ENCODE measurements at regions not wholly inside any gene's neighbourhood (a gene's known extent, or its start where the extent isn't known, plus 50 kb on each side); places are given as distances from the start of the nearest gene placed in this dataset.

DNA sequence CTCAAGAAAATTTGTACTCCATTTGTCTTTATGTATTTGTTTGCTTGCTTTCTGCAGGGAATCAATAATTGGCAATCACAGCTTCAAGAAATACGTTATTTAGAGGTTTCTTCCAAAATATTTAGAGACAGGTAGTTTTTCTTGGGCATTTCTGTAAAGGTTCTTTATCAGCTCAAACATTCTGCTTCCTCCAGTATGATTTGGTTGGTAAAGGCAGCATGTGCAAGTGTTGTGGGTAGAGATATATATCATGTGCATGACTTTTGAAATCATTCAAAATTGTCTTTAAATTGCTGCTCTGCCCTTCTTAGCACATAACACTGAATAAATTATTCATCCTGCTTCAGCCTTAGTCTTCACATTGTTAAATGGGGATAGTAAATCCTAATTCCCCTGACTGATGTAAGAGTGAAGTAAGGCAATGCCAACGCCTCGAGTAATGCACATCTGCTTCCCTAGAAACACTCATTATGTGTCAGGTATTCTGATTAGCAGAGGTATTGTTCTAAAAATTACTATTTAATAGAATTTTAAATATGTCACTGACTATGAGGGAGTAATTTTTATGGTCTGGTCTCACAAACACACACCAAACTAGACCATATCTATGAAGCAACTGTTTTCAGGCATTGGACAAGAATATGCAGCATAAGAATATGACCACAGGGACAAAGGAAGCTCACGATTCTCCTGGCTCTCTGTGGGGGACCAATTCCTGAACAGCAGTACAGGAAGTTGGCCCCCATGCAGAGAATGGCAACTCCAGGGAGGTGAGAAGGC lies 77.3 kb upstream of the AKR1E2 start:
- Histone ChIP-seq H3K4me1 (ENCODE audit: insufficient read depth, low read length) (no peaks in the 10 kb centered on the region), H3K27ac (ENCODE audit: low read length) (no peak overlapping the region), H3K4me2 (ENCODE audit: low read length) (no peak overlapping the region), H3K9me3 (ENCODE audit: low read length) (no peaks in the 10 kb centered on the region), H3K79me2 (ENCODE audit: low read length) (no peaks in the 10 kb centered on the region), H3K9me2 (replicated peaks; ENCODE audit: low read length) (no peaks in the 10 kb centered on the region), H3F3A (ENCODE audit: low read length, unreplicated experiment) (no peaks in the 10 kb centered on the region), H2AFZ (ENCODE audit: low read length) (no peak overlapping the region), H3K4me3 (ENCODE audit: low read length) (no peak overlapping the region), H4K20me1 (ENCODE audit: low read length) (no peaks in the 10 kb centered on the region), H3K9ac (ENCODE audit: low read length) (no peak overlapping the region), H3K27me3 (ENCODE audit: low read length) (no peaks in the 10 kb centered on the region), H3K36me3 (ENCODE audit: low read depth, low read length) (no peaks in the 10 kb centered on the region)
- DNase-seq (no peak), ATAC-seq (no peak)
- no peak for TF ChIP-seq EZH2phosphoT487 (IDR thresholded peaks at IDR 0.05; ENCODE audit: borderline replicate concordance, low read length)
- TF ChIP-seq, protein P1, sequence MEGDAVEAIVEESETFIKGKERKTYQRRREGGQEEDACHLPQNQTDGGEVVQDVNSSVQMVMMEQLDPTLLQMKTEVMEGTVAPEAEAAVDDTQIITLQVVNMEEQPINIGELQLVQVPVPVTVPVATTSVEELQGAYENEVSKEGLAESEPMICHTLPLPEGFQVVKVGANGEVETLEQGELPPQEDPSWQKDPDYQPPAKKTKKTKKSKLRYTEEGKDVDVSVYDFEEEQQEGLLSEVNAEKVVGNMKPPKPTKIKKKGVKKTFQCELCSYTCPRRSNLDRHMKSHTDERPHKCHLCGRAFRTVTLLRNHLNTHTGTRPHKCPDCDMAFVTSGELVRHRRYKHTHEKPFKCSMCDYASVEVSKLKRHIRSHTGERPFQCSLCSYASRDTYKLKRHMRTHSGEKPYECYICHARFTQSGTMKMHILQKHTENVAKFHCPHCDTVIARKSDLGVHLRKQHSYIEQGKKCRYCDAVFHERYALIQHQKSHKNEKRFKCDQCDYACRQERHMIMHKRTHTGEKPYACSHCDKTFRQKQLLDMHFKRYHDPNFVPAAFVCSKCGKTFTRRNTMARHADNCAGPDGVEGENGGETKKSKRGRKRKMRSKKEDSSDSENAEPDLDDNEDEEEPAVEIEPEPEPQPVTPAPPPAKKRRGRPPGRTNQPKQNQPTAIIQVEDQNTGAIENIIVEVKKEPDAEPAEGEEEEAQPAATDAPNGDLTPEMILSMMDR (conservative IDR thresholded peaks at IDR 0.05; ENCODE audit: low read depth, low read length) = no peak
- TF ChIP-seq EZH2 (IDR thresholded peaks at IDR 0.05; ENCODE audit: low read length, unreplicated experiment) = no peak
- intact Hi-C loops (cut with micrococcal nuclease) = no loop called here
- no TSS peak for BruUV-seq (replicated peaks)
- POLR2A ChIA-PET (ENCODE audit: unreplicated experiment) = no interaction called here
- CTCF ChIA-PET = no interaction called here

DNA sequence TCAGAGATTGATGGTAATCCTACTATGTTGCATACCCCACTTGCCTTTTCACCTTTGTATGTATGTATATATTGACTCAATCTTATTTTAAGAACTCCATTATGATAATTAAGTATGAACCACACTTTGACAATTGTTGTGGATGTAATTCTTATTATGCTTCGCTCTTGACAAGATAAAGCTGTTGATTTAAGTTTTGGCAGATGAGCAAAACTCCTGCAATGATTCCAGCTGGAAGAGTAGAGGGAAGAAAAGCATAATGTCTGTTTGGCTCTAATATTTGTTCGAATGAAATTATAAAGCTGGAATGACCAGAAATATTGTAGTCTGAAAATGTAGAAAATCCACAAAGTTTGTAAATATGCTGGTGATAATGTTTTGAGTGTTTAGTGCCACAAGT lies 83.8 kb upstream of the AKR1E2 start:
- H3K9me2 ChIP-seq (replicated peaks; ENCODE audit: low read length) = no peaks in the 10 kb centered on the region
- H2AFZ ChIP-seq (ENCODE audit: low read length) = no peak overlapping the region
- intact Hi-C loops (cut with micrococcal nuclease) = no loop called here
- CTCF ChIA-PET = no interaction called here
- no peak for DNase-seq
- POLR2A ChIA-PET (ENCODE audit: unreplicated experiment) = no interaction called here
- H3K9ac ChIP-seq (ENCODE audit: low read length) = no peak overlapping the region
- no peaks in the 10 kb centered on the region for H3K9me3 ChIP-seq (ENCODE audit: low read length)
- ATAC-seq = no peak
- no peak overlapping the region for H3K27ac ChIP-seq (ENCODE audit: low read length)
- H3K4me3 ChIP-seq (ENCODE audit: low read length) = no peak overlapping the region
- no peaks in the 10 kb centered on the region for H3K27me3 ChIP-seq (ENCODE audit: low read length)
- no peaks in the 10 kb centered on the region for H3K79me2 ChIP-seq (ENCODE audit: low read length)
- no peak overlapping the region for H3K4me2 ChIP-seq (ENCODE audit: low read length)
- H4K20me1 ChIP-seq (ENCODE audit: low read length) = no peaks in the 10 kb centered on the region
- TF ChIP-seq, protein P1 (conservative IDR thresholded peaks at IDR 0.05; ENCODE audit: low read depth, low read length) = no peak
- TF ChIP-seq EZH2phosphoT487 (IDR thresholded peaks at IDR 0.05; ENCODE audit: borderline replicate concordance, low read length) (no peak), EZH2 (IDR thresholded peaks at IDR 0.05; ENCODE audit: low read length, unreplicated experiment) (no peak)
- peaks cover under 1% of the 10 kb centered on the region; the same call in 1 of the 2 replicates for H3K4me1 ChIP-seq (ENCODE audit: insufficient read depth, low read length)
- no peaks in the 10 kb centered on the region for H3F3A ChIP-seq (ENCODE audit: low read length, unreplicated experiment)
- no peaks in the 10 kb centered on the region for H3K36me3 ChIP-seq (ENCODE audit: low read depth, low read length)
- no TSS peak for BruUV-seq (replicated peaks)

- Histone ChIP-seq H3K27me3 (ENCODE audit: low read length) (no peaks in the 10 kb centered on the region), H3K36me3 (ENCODE audit: low read depth, low read length) (no peaks in the 10 kb centered on the region), H3F3A (ENCODE audit: low read length, unreplicated experiment) (no peaks in the 10 kb centered on the region), H3K4me1 (ENCODE audit: insufficient read depth, low read length) (peaks cover 3% of the 10 kb centered on the region; the same call in 1 of the 2 replicates), H3K4me2 (ENCODE audit: low read length) (no peak overlapping the region), H3K27ac (ENCODE audit: low read length) (no peak overlapping the region), H3K79me2 (ENCODE audit: low read length) (no peaks in the 10 kb centered on the region), H3K9me3 (ENCODE audit: low read length) (no peaks in the 10 kb centered on the region), H3K4me3 (ENCODE audit: low read length) (no peak overlapping the region), H2AFZ (ENCODE audit: low read length) (no peak overlapping the region), H3K9ac (ENCODE audit: low read length) (no peak overlapping the region), H3K9me2 (replicated peaks; ENCODE audit: low read length) (no peaks in the 10 kb centered on the region), H4K20me1 (ENCODE audit: low read length) (no peaks in the 10 kb centered on the region)
- ChIA-PET CTCF (no interaction called here), POLR2A (ENCODE audit: unreplicated experiment) (no interaction called here)
- TF ChIP-seq EZH2phosphoT487 (IDR thresholded peaks at IDR 0.05; ENCODE audit: borderline replicate concordance, low read length) = no peak
- TF ChIP-seq, protein P1 (conservative IDR thresholded peaks at IDR 0.05; ENCODE audit: low read depth, low read length) = no peak
- no peak for TF ChIP-seq EZH2 (IDR thresholded peaks at IDR 0.05; ENCODE audit: low read length, unreplicated experiment)
- BruUV-seq (replicated peaks) = no TSS peak
- intact Hi-C loops (cut with micrococcal nuclease) = no loop called here
- ATAC-seq (no peak), DNase-seq (no peak)
These were observed 85.5 kb upstream of the AKR1E2 start for GRCh38 chr10:4740471-4740870.

All from PC-3 (cell line).